BJ (cell line): ENCODE measurements at regions not wholly inside any gene's neighbourhood (a gene's known extent, or its start where the extent isn't known, plus 50 kb on each side); places are given as distances from the start of the nearest gene placed in this dataset.

ENCODE experiments used
- CTCF ChIA-PET: fragments of 350-600 bp; formaldehyde crosslinking; extraction: SDS; loops from one replicate; lab custom pipeline; 2021; ENCODE audit warnings: antibody characterized with exemption, inconsistent platforms; lab: Yijun Ruan, JAX
- POLR2A ChIA-PET: fragments of 300-600 bp; sonication (Branson Sonifier 250); formaldehyde crosslinking; extraction: SDS; loops from one replicate; lab custom pipeline; 2021; ENCODE audit warnings: antibody characterized with exemption; lab: Charles Lee
- DNase-seq: peaks from one replicate; pipeline ENCODE4 v3.0.0-alpha.2; 2011; ENCODE audit warnings: low read depth
- H3K27me3 ChIP-seq: 2 replicates; pipeline ENCODE4 v1.6.0; 2011; ENCODE audit warnings: low read length; ENCODE audit not compliant: control insufficient read depth, insufficient read depth
- H3K36me3 ChIP-seq: 2 replicates; pipeline ENCODE4 v1.5.1; 2011; ENCODE audit warnings: low read length; ENCODE audit not compliant: control insufficient read depth, insufficient read depth
- H3K4me3 ChIP-seq: 2 replicates; pipeline ENCODE4 v1.5.1; 2011; ENCODE audit warnings: low read depth, mild to moderate bottlenecking, control low read depth, low read length
- CTCF ChIP-seq: IDR thresholded peaks from 2 replicates; pipeline ENCODE4 v1.5.1; 2011; ENCODE audit warnings: low read depth, mild to moderate bottlenecking, control low read depth, inconsistent platforms, low read length, moderate library complexity; ENCODE audit not compliant: insufficient read depth

- H3K27me3 ChIP-seq, result no peaks in the 10 kb centered on the region
- H3K4me3 ChIP-seq, result no peak overlapping the region
- DNase-seq, result no peak
- TF ChIP-seq CTCF, result no peak
- POLR2A ChIA-PET, result no interaction called here
- CTCF ChIA-PET, result no interaction called here
- no peaks in the 10 kb centered on the region for H3K36me3 ChIP-seq
Measured at GRCh38 chr2:126495189-126495588, 160.8 kb upstream of the GYPC start.

GRCh38 chr2:126496493-126496892 is 159.5 kb upstream of the GYPC start:
- no peaks in the 10 kb centered on the region for H3K36me3 ChIP-seq
- TF ChIP-seq CTCF, result no peak
- ChIA-PET CTCF (no interaction called here), POLR2A (no interaction called here)
- no peaks in the 10 kb centered on the region for H3K27me3 ChIP-seq
- no peak for DNase-seq
- H3K4me3 ChIP-seq, result no peak overlapping the region

GRCh38 chr2:126503476-126503875 is 152.5 kb upstream of the GYPC start:
- Histone ChIP-seq H3K27me3 (no peaks in the 10 kb centered on the region), H3K36me3 (no peaks in the 10 kb centered on the region), H3K4me3 (no peak overlapping the region)
- CTCF ChIA-PET, result interaction anchor here (0.6 kb wide), 1 partner anchor 19 kb away, joined by 3 read pairs; no protein-coding TSS in a partner anchor
- no peak for TF ChIP-seq CTCF
- POLR2A ChIA-PET, result no interaction called here
- no peak for DNase-seq

GRCh38 chr2:126504949-126505348 is 151.0 kb upstream of the GYPC start:
- ChIA-PET POLR2A (no interaction called here), CTCF (no interaction called here)
- H3K27me3 ChIP-seq, result no peaks in the 10 kb centered on the region
- no peak for TF ChIP-seq CTCF
- H3K4me3 ChIP-seq, result no peak overlapping the region
- DNase-seq, result no peak
- no peaks in the 10 kb centered on the region for H3K36me3 ChIP-seq

GRCh38 chr2:126506786-126507185 is 149.2 kb upstream of the GYPC start:
- ChIA-PET POLR2A (no interaction called here), CTCF (no interaction called here)
- no peak for DNase-seq
- H3K36me3 ChIP-seq, result no peaks in the 10 kb centered on the region
- no peaks in the 10 kb centered on the region for H3K27me3 ChIP-seq
- no peak for TF ChIP-seq CTCF
- no peak overlapping the region for H3K4me3 ChIP-seq
